ENCODE measurements at regions not wholly inside any gene's neighbourhood (a gene's known extent, or its start where the extent isn't known, plus 50 kb on each side); places are given as distances from the start of the nearest gene placed in this dataset.
A peak's percentile ranks its signal among the peaks of the same experiment; 100 is the strongest.

- DNase-seq (ENCODE audit: low spot score) = no peak
Observed at GRCh38 chr7:81529785-81530184, 240.1 kb downstream of the HGF start.

DNA sequence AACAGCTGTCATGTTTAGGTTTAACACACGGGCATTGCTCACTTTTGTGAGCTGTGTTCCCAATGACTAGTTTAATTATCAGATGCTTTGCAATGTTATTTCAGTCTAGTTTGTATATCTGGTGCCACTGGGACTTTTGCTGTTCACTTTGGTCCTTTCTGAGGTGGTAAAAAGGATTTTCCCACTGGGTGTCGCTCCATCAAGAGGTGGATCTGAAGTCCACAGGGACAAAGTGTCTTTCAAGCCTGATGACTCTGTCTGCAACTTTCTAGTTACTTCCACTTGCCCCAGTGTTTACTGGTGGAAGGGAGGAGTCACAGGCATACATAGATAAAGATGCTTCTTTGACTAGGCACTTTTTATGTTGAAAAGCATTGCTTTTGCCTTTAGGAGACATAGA is 242.2 kb downstream of the HGF start:
- no peak for DNase-seq (ENCODE audit: low spot score)

DNA sequence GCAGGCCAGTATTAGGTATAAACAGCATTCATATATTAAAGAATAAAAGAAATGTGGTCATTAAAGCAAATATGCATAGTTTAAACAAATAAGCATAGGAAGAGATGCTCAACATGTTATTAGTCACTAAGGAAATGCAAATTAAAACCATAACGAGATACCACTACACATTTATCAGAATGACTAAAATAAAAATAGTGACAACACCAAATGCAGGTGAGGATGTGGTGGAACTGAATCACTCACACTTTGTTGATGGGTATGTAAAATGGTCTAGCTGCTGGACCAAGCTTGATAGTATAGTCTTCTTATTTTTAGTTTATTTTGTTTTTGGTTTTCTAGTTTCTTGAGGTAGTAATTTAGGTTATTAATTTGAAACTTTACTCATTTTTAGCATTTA is 242.9 kb downstream of the HGF start:
- DNase-seq (ENCODE audit: low spot score) = no peak

GRCh38 chr7:81525841-81526240 is 244.0 kb downstream of the HGF start:
- DNase-seq (ENCODE audit: low spot score) = no peak

GRCh38 chr7:81519886-81520285 is 250.0 kb downstream of the HGF start:
- no peak for DNase-seq (ENCODE audit: low spot score)

- DNase-seq (ENCODE audit: low spot score) = peak; percentile 15
Observed at GRCh38 chr7:81516898-81517297, 252.9 kb downstream of the HGF start.

DNA sequence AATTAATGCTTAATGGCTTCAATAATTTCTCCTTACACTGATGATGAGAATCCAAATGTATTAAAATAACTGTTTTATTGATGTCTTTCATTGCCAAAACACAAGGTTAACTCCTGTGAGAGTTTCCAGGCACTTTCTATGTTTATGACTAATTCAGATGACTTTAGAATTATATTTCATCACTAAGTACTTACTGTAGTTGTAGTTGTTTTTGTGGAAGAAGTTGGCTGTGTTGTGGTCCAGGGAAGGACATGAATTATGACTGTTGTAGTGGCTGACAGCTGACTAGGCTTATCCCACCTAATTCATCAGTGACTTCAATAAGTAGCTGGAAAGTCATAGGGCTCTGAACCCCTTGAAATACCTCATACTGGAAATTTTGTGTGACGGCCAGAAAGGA is 254.8 kb downstream of the HGF start:
- DNase-seq (ENCODE audit: low spot score) = no peak

GRCh38 chr7:81514546-81514945 is 255.3 kb downstream of the HGF start:
- no peak for DNase-seq (ENCODE audit: low spot score)

GRCh38 chr7:81510122-81510521 is 259.7 kb downstream of the HGF start:
- no peak for DNase-seq (ENCODE audit: low spot score)

- no peak for DNase-seq (ENCODE audit: low spot score)
Observed at GRCh38 chr7:81507221-81507620, 262.6 kb downstream of the HGF start.

GRCh38 chr7:81506609-81507008 is 263.2 kb downstream of the HGF start:
- DNase-seq (ENCODE audit: low spot score) = no peak

DNA sequence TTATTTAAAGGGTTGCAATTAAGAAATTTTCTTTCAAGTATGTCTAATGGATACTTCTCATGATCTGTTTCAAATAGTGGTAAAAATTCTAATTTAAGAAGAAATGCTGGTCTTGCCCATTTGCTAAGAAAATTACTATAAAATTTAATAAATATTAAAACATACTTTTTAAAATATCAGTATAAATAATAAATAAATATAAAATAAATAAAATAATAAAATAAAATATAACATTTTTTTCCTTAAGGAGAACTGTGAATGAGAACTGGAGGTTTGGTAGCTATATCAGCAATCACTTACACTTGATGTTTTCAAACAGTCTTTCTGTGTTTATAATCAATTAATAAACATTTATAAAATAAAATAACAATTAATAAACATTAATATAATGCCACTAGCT is 266.1 kb downstream of the HGF start:
- no peak for DNase-seq (ENCODE audit: low spot score)

GRCh38 chr7:81503336-81503735 is 266.5 kb downstream of the HGF start:
- DNase-seq (ENCODE audit: low spot score) = no peak

DNA sequence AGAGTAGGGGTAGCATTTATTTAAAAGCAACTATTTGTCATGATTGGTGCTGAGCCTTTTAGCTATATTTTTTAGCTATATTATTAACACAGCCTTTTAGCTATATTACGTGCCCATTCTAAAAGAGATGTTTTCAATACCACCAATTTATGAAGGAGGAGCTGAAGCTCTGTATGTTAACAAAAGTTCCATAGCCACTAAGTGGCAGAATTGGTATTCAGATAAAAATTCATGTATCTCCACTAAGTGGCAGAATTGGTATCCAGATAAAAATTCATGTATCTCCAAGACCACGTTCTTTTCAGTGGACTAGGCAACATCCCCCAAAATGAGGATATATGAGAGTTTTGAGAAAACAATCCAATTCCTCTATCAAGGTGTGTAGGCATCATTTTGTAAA is 268.6 kb downstream of the HGF start:
- DNase-seq (ENCODE audit: low spot score) = peak; percentile 9

DNA sequence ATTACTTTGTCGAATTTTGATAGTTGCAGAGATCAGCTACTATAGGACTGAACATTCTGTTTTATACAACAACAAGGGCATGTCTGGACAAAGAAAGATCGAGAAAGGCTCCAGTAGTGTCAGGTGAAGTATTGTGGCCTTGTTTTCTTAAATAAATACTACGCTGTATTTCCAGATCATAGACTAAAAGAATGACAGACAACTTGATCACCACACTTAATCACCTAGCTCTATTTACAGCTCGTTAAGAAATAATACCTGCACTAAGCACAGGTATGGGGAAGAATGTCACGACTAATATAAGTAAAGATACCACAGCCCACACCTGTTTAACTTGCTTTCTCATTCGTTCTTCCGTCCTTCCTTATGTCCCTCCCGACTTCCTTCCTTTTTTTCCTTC is 269.2 kb downstream of the HGF start:
- DNase-seq (ENCODE audit: low spot score) = no peak

- peak; percentile 60 for DNase-seq (ENCODE audit: low spot score)
Observed at GRCh38 chr7:81499262-81500116, 270.4 kb downstream of the HGF start.

GRCh38 chr7:81498176-81498575 is 271.7 kb downstream of the HGF start:
- DNase-seq (ENCODE audit: low spot score) = no peak

DNA sequence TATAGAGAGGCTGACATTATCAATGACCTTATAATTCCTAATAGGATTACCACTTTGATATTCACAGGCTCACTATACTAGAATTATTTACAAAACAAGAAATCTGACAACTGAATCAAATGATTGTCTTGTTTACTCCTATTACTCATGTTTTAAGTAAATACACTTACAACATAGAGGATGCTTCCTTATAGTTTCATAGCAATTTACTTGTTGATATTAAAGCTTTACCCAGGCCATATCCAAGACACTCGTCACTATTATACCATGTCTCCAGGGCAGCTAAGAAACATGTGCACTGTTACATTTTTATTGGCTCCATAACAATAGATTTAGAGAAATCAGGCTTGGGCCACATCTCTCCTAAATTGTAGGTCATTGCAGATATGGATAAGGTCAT is 276.9 kb downstream of the HGF start:
- DNase-seq (ENCODE audit: low spot score) = no peak

- DNase-seq (ENCODE audit: low spot score) = no peak
Observed at GRCh38 chr7:81492240-81492639, 277.6 kb downstream of the HGF start.

- DNase-seq (ENCODE audit: low spot score) = no peak
Observed at GRCh38 chr7:81491573-81491972, 278.3 kb downstream of the HGF start.

- no peak for DNase-seq (ENCODE audit: low spot score)
Observed at GRCh38 chr7:81488210-81488609, 281.6 kb downstream of the HGF start.

GRCh38 chr7:81487516-81487915 is 282.3 kb downstream of the HGF start:
- DNase-seq (ENCODE audit: low spot score) = no peak

DNA sequence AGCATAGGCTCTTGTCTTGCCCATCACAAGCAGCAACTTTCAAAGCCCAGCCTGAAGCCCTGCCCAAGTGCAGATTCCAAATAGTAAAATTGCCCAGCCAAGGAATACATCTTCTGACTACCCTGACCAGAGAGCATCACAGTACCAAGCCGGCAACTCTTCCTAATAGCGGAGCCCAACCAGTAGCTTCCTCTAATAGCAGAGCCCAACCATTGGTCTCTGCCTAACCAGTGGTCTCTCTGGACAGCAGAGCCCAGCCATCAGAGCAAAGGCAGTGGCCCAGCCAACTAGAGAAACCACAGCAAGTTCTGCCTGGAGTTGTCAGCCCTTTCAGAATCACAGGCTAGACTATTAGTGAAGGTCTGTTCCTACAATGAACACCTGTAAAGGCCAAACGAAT is 285.6 kb downstream of the HGF start:
- peak; percentile 45 for DNase-seq (ENCODE audit: low spot score)

GRCh38 chr7:81482600-81483186 is 287.2 kb downstream of the HGF start:
- peak; percentile 46 for DNase-seq (ENCODE audit: low spot score)
